AG20443 (cell line): ENCODE measurements at regions not wholly inside any gene's neighbourhood (a gene's known extent, or its start where the extent isn't known, plus 50 kb on each side); places are given as distances from the start of the nearest gene placed in this dataset.
"Not testable (repeated sequence)": the region's sequence is repeated elsewhere in the genome, so short reads cannot be mapped to it uniquely, and the experiment has no call there.

Source experiments
- DNase-seq: peaks from one replicate; pipeline ENCODE4 v3.0.0; 2012; ENCODE audit warnings: low spot score, mixed read lengths

GRCh38 chr20:48405909-48406308, 421.9 kb downstream of the PREX1 start:
- DNase-seq = no peak

DNA sequence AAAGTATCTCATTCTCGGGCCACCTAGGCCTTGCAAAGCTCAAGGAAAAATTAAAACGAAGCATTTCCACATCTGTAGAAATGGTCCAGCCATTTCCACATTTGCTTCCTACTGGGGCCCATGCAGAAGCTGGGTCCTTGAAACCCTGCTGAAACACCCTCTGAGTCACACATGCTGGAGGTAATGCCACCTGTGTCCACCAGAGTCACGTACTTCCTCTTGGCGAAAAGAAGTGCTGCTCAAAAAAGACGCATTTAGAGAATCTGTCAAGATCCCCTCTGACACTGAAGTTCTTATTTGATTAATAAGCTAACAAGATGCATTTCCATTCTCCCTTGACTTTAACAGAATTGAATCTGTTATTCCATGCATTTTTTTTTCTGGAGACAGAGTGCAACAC, 423.2 kb downstream of the PREX1 start:
- DNase-seq = no peak

GRCh38 chr20:48403167-48403761, 424.5 kb downstream of the PREX1 start:
- no peak for DNase-seq

GRCh38 chr20:48401359-48401758, 426.4 kb downstream of the PREX1 start:
- DNase-seq = no peak

DNA sequence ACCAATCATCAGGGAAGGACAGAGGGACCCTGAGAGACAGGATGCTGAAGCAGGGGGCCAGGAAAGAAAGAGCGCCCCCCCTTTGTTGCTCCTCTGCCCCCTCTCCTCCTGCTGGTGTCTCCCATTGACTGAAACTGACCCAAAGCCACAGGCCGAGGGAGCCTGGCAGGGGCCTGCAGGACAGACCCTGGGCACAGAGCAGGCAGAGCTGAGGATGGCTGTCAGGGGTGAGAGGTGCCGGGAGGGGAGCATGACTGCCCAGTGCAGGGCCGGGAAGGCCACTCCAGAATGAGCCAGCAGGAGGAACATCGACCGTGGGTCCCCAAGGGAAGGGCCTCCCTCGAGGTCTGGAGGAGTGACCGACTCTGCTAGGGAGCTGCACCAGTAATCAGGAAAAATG, 427.8 kb downstream of the PREX1 start:
- DNase-seq = no peak

GRCh38 chr20:48398506-48399449, 429.0 kb downstream of the PREX1 start:
- no peak for DNase-seq

DNA sequence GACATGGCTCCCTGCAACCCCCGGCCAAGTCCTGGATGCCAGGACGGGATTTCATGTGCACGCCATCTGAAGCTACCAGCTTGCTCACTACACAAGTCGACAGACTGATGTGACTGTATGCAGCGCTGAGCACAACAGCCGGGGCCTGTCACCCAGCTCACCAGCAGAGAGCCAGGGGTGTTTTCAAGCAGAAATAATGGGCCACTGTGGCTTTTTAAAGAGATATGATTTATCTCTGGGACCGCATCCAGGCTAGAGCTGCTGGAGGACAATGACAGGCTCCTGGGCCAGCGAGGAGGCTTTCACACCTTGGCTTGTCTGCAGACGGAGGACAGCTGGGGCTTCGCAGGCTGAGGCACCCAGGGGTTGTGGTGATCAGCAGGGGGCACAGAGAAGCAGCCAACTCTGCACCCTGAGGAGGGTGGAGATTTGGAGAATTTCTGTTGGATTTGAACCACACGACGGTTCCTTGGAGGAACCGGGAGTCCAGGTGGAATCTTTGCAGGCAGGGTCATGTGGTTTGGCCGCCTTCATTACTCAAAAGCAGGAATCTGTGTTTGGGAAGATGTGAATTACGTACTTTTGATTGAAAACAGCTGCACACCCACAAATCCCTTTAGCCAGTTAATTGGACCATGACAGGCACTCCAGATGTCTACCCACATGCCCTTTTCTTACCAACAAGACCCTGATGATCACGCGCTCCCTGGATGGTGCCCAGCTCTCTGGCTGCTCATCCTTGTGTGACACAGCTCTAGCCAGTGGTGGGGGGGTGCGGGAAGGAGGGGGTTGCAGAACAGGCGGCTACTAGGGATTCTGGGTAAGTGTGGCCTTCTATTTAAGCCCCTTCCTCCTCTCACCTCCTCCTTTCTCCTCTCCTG, 430.6 kb downstream of the PREX1 start:
- not testable (repeated sequence) for DNase-seq

DNA sequence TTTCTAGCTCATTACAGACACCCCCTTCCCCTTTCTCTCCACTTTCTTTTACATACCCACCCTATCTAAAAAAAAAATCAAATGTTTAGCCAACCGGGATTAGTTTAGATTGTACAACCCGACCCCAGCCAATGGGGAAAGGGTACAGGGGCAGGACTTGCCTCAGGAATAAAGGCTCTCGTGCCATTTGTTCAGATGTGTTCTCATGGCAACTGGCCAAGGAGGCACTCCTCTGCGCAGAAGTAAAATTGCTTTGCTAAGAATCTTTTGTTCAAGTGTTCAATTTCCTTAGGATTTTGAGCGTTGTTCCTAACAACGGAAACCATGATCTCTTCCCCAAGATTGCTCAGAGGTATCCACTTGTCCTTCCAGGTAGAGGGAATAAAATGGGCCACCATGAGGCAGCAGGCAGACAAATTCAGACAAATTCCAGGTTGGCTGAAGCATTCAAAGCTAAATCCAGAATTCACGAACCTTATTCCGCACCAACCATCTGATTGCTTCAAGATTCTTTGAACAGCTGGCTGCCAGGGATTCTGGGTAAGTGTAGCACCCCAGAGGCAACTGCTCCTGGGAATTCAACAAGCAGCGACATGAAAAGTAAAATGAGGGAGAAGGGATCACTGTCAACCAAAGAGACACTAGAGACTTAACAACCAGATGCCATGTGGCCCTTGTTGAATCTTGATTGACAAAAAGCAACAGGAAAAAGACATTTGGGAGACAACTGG, 431.8 kb downstream of the PREX1 start:
- DNase-seq = no peak

GRCh38 chr20:48394415-48395081, 433.3 kb downstream of the PREX1 start:
- DNase-seq = no peak

DNA sequence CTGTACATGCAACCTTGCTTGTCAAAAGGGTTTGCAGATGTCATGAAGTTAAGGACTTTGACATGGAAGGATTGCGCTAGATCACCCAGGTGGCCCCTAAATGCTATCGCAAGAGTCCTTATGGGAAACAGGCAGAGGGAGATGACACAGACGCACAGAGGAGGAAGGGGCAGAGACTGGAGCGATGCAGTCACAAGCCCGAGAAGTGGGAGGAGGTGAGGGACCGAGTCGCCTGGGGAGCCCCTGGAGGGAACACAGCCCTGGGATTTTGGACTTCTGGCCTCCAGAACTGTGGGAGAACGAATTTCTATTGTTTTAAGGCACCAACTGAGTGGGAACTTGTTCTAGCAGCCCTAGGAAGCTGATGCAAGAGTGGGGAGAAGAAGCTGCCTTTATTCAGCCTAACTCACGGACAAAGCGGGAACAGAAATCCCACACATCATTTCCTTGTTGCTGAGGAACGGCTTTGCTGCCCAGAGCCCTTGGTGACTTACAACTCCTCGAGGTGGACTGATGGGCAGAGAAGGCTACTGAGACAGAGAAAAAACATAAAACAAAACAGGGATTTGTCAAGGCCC, 434.0 kb downstream of the PREX1 start:
- DNase-seq = no peak

DNA sequence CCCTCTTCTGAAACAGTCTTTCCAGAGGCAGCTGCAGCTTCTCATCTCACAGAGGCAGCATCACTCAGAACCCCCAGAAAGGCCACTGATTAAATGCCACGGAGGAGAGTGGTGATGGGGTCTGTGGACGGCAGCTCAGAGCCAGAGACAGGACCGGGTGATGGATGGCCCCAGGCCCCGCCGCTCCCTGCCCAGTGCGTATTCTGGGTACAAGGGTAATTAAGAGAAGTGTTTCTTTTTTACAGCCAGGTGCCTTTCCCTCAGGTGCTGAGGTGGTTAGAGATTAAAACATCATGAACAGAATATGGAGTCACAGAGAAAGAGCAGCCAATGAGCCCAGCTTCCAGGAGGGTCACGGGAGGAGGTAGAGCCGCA, 434.5 kb downstream of the PREX1 start:
- DNase-seq = no peak

DNA sequence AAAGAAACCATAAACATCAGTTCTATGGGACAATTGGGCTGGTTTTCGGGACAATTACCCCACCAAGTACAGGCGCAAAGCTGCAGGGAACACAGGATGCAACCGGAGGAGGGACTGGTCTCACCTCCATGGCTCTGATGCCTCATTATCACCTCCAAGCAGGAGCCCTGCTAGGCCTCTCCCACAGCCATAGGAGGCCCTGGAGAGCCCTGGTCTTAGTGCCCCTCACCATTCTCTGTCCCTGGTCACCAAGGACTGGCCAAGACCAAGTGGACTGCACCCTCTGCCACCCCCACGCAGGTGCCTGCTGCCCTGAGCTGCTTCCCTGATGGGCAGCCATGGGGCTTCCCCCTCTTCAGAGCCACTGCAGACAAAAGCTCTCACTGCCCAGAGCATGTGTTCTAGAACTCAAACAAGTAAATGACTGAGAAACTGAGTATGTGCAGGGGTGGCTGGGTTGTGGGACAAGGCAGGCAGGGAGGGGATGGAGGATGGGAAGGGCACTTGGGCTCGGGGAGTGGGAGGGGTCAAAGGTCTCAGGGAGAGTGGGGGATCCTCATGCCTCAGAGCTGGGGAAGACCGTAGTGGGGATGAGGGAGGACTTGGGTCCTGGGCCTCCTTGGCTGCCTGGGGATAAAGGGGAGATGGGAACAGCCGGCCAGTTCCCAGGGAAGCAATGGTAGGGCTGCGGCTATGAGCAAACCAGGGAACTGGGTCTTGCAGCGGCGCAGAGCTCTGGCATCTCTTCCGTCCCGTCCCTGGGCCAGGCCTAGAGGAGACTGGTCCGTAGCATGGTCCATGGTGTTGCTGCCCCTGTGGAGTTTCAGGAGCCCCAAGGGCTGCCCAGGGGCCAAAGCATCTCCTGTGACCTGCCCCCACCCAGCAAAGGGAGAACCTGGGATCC, 435.1 kb downstream of the PREX1 start:
- no peak for DNase-seq

DNA sequence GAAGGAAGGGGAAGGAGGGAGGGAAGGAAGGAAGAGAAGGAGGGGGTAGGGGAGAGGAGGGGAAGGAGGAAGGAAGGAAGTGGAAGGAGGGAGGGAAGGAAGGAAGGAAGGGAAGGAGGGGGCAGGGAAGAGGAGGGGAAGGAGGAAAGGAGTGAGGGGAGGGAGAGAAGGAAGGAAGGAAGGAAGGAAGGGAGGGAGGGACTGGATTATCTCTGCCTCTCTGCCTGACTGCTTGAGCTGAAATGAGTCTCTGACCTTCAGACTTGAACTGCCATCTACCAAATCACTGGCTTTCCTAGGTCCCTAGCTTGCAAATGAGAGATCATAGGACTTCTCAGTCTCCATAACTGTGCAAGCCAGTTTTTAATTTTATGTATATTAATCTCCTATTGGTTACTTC, 436.8 kb downstream of the PREX1 start:
- no peak for DNase-seq

DNA sequence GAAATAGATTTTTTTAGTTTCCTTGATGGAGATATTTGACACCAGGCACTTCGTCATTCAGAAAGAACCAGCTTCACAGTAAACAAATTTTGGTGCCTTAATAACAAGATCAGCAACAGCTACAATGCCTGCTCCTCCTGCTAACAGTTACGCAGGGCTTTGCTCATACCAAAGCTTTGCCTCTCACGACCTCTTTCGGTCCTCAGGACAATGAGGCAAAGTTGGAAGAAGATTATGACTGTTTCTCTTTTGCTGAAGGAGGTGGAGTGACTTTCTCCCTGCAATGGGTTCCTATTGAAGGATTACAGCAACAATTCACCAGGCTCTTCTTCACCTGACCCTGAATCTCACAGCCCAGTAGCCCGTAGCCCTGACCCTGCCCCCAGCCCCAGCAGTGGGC, 440.1 kb downstream of the PREX1 start:
- no peak for DNase-seq

- no peak for DNase-seq
These were observed 442.3 kb downstream of the PREX1 start for GRCh38 chr20:48385527-48385926.

DNA sequence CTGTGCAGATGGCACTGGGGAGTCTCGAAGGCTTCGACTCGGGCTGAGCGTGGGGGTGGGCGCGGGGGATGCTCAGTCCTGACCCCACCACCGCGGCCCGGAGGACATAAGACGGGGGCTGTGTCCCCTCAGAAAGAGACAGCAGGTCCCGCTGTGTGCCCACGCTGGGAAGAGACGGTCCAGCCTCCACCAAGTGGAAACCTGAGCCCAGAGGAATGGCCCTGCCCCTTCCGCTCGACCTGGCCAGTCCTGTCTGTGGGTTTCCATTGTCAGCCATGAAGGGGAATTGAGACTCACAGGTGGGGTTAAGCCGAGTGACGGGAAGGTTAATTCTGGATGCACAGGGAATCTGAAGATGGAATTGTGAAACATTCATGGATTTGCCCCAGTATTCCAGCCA, 442.7 kb downstream of the PREX1 start:
- no peak for DNase-seq

GRCh38 chr20:48384147-48384818, 443.5 kb downstream of the PREX1 start:
- no peak for DNase-seq

DNA sequence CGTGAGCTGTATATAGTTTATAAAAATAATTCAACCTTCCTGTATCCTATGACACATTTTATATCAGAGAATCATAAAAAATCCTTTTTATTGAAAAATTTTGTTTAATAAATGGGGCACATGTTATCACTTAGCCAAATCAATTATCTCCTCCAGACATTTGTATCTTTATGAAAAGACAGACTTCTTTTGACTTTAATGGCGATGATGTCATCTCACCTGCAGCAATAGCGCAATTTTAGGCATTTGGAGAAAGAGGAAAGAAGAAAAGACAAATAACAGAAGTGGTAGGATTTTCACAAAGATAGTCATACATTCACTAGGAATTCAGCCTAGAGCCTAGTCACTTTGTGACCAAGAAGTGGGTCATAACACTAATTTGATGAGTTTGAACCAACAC, 444.5 kb downstream of the PREX1 start:
- no peak for DNase-seq

DNA sequence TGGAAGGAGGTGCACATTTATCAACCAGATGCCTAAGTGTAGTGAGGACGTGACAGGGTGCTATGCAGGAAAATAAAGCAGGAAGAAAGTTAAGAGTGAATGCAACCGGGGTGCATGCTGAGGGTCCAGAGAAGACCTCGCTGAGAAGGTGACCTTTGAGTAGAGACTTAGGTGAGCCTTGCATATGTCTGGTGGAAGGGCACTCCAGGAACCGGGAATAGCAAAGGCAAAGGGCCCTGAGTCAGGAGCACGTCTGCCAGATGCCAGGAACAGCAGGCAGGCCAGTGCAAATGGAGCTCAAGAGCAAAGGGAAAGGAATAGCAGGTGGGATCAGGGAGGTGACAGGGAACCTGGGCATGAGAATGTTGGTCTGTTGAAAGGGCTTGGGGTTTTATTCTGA, 445.5 kb downstream of the PREX1 start:
- DNase-seq = no peak
